ENCODE measurements at regions not wholly inside any gene's neighbourhood (a gene's known extent, or its start where the extent isn't known, plus 50 kb on each side); places are given as distances from the start of the nearest gene placed in this dataset.

DNA sequence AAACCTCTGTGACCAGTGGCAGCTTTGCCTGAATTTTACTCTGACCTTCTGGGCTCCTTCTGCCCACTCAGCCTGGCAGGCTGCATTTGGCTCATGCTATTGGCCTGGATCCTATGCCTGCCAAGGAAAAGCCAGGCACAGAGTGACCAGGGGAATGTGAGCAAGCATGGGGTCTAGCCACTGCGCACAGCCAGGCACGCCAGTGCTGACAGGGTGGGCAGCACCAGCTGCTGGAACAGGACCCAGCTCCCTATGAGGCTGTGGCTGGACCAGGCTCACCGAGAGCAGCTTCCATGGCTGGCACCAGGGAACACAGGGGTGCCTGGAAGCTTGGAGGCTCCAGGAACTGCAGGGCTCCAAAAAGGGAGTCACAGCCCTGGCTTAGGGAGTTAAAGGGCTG lies 311.5 kb upstream of the SYT4 start:
- TF ChIP-seq EP300 (IDR thresholded peaks at IDR 0.05; ENCODE audit: low read depth) (no peak), POLR2A (IDR thresholded peaks at IDR 0.05) (no peak)
- TF ChIP-seq, protein P1, sequence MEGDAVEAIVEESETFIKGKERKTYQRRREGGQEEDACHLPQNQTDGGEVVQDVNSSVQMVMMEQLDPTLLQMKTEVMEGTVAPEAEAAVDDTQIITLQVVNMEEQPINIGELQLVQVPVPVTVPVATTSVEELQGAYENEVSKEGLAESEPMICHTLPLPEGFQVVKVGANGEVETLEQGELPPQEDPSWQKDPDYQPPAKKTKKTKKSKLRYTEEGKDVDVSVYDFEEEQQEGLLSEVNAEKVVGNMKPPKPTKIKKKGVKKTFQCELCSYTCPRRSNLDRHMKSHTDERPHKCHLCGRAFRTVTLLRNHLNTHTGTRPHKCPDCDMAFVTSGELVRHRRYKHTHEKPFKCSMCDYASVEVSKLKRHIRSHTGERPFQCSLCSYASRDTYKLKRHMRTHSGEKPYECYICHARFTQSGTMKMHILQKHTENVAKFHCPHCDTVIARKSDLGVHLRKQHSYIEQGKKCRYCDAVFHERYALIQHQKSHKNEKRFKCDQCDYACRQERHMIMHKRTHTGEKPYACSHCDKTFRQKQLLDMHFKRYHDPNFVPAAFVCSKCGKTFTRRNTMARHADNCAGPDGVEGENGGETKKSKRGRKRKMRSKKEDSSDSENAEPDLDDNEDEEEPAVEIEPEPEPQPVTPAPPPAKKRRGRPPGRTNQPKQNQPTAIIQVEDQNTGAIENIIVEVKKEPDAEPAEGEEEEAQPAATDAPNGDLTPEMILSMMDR (IDR thresholded peaks at IDR 0.05): no peak

All from transverse colon (tissue), 3 donors.